Sciatic nerve (tissue), 2 donors: ENCODE measurements at regions not wholly inside any gene's neighbourhood (a gene's known extent, or its start where the extent isn't known, plus 50 kb on each side); places are given as distances from the start of the nearest gene placed in this dataset.
"Not testable (repeated sequence)": the region's sequence is repeated elsewhere in the genome, so short reads cannot be mapped to it uniquely, and the experiment has no call there.

Source experiments
- ATAC-seq: fragments of 200-7000 bp; cut with Tn5 transposase; one replicate; pipeline ENCODE4 v1.9.1; 2020; ENCODE audit warnings: mild to moderate bottlenecking, moderate library complexity
- DNase-seq: peaks from one replicate; pipeline ENCODE4 v3.0.0-alpha.2; 2020; ENCODE audit warnings: low spot score
- intact Hi-C: fragments of 100-400 bp; cut with DNase I; formaldehyde crosslinking; loops from one replicate; pipeline ENCODE4 v1.14.2; 2022
- donor health status: DM: no; HTN: no; CAD: no.
- donor health status: DM: no; HTN: no; CAD: no.

- no peak for ATAC-seq
These were observed 392.9 kb upstream of the FOXG1 start for GRCh38 chr14:28373721-28374120.

DNA sequence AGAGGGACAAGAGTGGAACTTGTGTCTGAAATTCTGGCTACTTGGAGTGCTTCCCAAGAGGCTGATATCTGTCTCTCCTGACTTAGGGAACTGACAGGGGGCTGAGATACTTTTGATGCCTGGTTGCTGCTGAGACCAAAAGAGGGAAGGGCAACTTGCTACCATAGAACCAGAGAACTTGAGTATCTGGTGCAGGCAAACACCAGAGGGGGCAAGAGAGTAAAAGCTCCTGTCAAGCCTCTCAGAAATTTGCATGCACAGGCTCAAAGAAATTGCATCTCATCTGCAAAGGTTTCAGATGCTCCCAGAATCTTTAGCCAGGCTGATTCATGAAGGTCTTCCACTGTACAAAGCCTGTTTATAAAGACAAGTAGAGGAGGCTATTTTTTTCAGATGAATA is 391.3 kb upstream of the FOXG1 start:
- no peak for ATAC-seq
- no peak for DNase-seq
- intact Hi-C loops = no loop called here

More at GRCh38 chr14:28373721-28374120, 392.9 kb upstream of the FOXG1 start:
- intact Hi-C loops = no loop called here
- no peak for DNase-seq

DNA sequence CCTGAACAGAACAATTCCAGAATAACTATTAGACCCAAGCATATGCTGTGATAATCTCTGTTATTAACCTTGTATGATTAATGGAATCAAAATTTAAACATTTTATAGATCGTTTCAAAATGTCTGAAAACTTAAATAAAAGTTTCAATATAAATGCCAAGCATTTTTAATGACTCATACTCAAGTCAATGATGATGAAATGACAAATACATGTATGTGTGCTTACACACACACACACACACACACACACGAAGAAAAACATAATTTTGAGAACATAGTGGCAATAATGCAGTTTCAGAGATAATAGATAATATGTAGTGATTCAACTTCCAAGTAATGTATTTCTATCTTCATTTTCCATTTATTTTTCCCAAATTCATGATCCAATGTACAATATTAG is 384.9 kb upstream of the FOXG1 start:
- intact Hi-C loops = no loop called here
- DNase-seq = no peak
- ATAC-seq = no peak

GRCh38 chr14:28382444-28383190 is 384.0 kb upstream of the FOXG1 start:
- ATAC-seq (no peak), DNase-seq (no peak)
- intact Hi-C loops = no loop called here

GRCh38 chr14:28398506-28398905 is 368.1 kb upstream of the FOXG1 start:
- intact Hi-C loops = no loop called here
- ATAC-seq = no peak
- DNase-seq = no peak

DNA sequence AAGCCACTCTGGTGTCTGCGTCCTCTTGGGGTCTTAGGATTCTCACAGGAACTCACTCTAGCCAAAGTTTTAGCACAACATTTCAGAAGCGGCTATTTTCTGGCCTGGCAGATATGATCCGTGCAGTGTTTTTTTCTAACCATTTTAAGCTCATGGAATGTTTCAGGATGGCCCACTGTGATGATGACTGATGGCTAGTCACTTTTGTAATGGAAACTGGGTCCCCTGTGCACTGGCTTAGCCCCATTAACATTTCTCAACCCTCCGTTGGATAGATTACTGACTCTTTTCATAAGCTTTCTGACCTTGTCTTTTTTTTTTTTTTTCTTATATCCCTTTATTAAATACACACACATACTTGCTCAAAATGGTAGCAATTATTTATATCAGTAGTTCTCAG is 364.9 kb upstream of the FOXG1 start:
- ATAC-seq, DNase-seq, intact Hi-C loops: not testable (repeated sequence)

DNA sequence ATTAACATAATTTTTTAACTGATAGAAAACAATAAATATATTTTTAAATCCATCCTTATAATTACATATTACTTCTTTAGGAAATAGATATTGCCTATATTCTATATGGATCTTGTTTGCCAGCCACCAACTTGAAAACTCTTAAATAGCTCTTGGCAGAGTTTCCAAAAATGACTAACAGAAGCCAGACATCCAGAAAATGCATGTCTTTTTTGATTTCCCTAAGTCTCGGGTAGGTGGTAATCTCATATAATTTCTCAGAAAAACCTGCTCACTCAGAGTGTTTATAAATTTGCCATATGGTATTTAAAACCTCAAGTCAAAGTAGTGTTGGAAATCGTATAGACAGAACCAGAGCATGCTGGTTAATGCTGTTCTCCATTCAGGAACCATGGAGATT is 360.4 kb upstream of the FOXG1 start:
- intact Hi-C loops = no loop called here
- ATAC-seq (no peak), DNase-seq (no peak)

- DNase-seq (no peak), ATAC-seq (no peak)
- intact Hi-C loops = no loop called here
These were observed 359.4 kb upstream of the FOXG1 start for GRCh38 chr14:28407031-28407825.

- intact Hi-C loops = no loop called here
- DNase-seq = no peak
- no peak for ATAC-seq
These were observed 358.6 kb upstream of the FOXG1 start for GRCh38 chr14:28407996-28408395.

DNA sequence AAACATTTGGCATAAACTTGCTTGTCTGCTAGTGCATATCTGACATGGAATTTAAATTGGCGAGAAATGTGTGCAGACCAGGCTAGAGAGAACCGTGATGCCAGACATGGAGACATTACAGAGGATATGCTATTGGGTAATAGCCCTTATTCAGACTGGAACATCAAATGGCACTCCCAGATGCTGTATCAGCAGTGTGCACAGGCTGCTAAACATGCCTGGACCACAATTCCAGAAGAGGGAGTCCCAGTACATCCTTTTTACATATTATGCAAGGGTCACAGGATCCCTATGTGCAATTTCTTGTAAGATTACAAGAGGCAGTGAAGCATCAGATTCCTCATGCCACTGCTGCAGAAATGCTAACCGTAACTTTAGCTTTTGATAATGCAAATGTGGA is 354.5 kb upstream of the FOXG1 start:
- intact Hi-C loops = no loop called here
- DNase-seq = no peak
- ATAC-seq = no peak

DNA sequence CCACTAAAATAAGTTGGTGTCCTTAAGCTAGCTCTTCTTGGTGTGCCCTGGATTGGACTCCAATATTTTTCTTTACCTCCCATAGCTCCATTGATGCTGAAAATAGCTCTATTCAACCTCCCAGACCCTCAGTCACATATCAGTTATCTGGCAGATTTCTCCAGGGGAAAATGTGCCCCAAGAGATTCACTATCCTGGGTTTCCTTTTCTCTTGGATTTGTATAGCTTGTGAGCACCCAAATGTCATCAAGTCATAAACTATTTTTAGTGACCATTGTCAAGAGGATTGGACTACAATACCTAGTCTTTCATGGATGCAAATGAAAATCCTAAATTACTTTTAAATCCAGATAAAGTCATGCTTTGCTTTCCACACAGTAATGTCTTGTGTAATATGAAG is 339.6 kb upstream of the FOXG1 start:
- DNase-seq = no peak
- intact Hi-C loops = no loop called here
- ATAC-seq = no peak

DNA sequence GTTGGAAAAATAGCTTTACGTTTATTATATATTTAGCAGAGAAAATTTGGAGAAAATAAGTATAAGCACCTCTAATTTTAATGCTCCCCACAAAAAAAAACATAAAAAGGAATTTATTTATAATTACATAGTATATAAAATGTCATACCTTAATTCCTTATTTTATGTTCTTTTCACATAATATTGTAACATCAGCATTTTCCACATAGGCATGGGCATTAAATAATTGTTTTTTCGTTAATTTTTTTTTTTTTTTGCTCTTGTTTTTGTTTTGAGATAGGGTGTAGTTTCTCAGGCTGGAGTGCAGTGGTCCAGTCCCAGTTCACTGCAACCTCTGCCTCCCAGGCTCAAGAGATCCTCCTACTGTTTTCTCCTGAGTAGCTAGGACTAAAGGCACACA is 329.8 kb upstream of the FOXG1 start:
- DNase-seq (no peak), ATAC-seq (no peak)
- intact Hi-C loops = no loop called here

DNA sequence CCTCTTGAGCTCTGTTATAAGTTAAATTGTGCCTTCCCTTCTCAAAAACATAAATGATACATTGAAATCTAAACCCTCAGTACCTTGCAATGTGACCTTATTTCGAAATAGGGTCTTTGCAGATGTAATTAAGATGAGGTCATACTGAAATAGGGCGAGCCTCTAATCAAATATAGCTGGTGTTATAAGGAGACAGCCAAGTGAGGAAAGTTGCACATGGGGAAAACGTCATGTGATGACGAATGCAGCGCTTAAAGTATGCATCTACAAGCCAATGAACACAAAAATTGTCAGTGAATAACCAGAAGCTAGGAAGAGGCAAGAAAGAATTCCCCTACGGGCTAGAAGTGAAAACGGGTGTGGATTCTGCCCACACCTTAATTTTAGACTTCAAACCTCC is 305.2 kb upstream of the FOXG1 start:
- ATAC-seq = no peak
- DNase-seq = no peak
- intact Hi-C loops = no loop called here

DNA sequence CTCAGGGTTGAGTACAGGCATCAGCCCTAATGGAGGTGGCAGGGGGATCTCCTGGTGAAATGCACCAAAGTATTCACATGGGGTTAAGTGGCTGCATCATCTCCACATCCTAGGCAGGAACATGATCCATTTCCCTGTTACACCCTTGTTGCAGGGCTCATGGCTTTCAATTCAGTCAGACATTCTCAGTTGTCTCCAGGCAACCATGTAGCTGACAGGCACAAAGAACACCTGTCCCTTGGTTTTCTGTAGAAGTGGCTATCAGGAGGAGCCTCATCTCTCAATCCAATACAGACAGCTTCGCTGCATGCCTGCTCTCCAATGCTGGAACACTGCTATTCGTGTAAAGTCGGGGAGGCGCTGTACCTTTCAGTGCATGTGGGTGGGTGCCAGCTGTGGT is 299.0 kb upstream of the FOXG1 start:
- intact Hi-C loops = no loop called here
- DNase-seq = no peak
- no peak for ATAC-seq

DNA sequence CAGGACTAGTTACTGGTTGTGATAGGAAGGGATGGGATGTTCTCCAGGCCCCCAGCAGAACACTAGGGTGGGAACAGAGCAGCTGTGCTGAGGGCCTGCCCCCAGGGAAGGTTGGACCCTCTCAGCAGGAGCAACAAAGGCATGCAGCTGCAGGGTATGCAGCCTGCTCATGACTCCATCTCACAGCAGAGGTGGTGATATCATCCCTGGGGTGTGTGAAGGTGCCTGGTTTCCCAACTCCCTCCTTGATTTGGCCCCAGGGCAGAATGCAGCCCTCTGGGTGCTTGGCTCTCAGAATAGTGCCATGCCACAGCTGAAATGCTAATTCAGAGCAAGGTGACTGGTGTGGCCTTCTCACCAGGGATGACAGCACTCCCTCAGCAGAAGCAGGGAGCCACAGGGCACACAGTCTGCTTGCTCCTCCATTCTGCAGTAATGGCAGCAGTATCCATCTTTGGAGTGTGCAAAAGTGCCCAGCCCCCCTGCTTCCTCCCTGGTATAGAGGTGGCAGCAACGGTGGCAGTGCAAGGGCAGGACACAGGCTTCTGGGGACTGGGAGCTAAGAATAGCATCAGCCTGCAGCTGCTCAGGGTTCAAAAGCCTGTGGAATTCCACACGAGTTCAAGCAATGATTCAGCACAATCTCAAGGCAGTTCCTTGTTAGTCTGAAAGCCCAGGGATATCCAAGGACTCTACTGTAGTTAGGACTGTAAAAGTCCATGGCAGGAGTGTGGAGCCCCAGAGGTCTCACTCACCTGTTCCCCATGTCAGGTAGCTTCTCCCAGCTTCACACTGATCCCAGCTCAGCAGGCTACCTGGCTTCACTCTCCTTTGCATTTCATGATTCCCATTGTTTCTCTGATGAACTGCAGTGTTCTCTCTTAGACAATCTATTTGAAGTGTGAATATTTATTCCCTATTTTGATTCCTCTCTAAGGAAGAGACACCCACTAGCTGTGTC is 298.1 kb upstream of the FOXG1 start:
- DNase-seq (no peak), ATAC-seq (no peak)
- intact Hi-C loops = no loop called here

DNA sequence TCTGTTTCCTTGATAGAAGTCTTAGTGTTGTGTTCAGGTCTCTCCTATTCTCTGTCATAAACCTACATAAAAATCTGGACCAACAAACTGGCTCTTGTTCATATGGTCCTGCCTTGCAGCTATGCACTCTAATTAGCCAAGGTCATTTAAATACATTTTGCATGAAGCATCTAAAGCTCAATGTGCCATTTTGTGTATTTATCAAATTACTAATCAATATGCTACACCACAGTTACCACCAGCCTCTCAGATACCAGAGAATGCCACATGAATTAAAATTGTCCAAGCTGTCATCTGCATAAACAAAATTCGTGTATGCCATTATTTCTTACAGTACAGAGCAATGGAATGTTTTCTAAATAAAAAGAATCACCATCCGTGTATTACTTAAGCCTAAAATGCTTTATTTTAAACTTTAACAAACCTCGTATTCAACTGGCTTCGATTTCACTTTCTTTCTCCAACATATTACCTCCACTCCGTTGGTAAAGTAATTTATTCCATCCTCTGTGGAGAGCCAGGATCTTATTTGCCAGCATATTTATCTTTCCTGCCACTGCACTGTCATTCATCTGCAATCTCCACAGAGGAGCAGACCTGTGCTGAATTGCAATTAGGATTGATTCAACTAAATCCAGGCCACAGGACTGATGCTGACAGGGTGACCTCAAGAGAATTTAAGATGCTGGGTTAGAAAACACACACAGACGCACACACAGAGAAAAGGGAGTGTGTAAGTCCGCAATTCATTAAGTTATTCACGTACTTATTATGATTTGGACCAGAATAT is 284.1 kb upstream of the FOXG1 start:
- intact Hi-C loops = no loop called here
- ATAC-seq (no peak), DNase-seq (no peak)

- no peak for DNase-seq
- ATAC-seq = no peak
- intact Hi-C loops = no loop called here
These were observed 283.1 kb upstream of the FOXG1 start for GRCh38 chr14:28483506-28483905.

GRCh38 chr14:28488684-28489083 is 277.9 kb upstream of the FOXG1 start:
- intact Hi-C loops = no loop called here
- no peak for ATAC-seq
- no peak for DNase-seq

DNA sequence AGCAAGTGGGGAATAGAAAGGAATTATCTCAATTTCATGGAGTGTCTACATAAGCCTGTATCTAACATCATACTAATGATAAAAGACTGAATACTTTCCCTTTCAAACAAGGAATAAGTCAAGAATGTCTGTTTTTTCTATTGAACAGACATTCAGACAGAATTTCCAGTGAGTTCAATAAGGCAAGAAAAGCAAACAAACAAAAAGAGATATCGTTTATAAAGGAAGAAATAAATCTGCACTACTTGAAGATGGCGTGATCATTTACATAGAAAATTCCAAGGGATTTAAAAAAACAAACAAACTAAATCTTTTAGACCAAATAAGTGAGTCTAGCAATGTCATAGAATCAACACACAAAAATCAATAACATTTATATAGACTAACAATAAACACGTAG is 273.1 kb upstream of the FOXG1 start:
- intact Hi-C loops = no loop called here
- ATAC-seq (no peak), DNase-seq (no peak)
